Smooth muscle cell (in vitro differentiated cells): ENCODE measurements at regions not wholly inside any gene's neighbourhood (a gene's known extent, or its start where the extent isn't known, plus 50 kb on each side); places are given as distances from the start of the nearest gene placed in this dataset.
A peak's percentile ranks its signal among the peaks of the same experiment; 100 is the strongest.

Experiments used
- DNase-seq: peaks from one replicate; lab custom pipeline; 2025; ENCODE audit not compliant: unreplicated experiment; lab: John Stamatoyannopoulos, UW
- H2AFZ ChIP-seq: fragments of 200-600 bp; sonication (generic); 2 replicates; pipeline ENCODE4 v1.6.0; 2016; ENCODE audit warnings: antibody characterized with exemption, low read depth, mild to moderate bottlenecking
- H3F3A ChIP-seq: fragments of 200-600 bp; sonication (generic); 2 replicates; pipeline ENCODE4 v1.6.0; 2017; ENCODE audit warnings: antibody characterized with exemption, low read depth
- H3K27ac ChIP-seq: fragments of 200-600 bp; sonication (generic); 2 replicates; pipeline ENCODE4 v1.5.1; 2016; ENCODE audit warnings: low read depth, mild to moderate bottlenecking
- H3K27me3 ChIP-seq: fragments of 200-600 bp; sonication (generic); 2 replicates; pipeline ENCODE4 v1.6.1; 2016; ENCODE audit warnings: low read depth, mild to moderate bottlenecking
- H3K36me3 ChIP-seq: fragments of 200-600 bp; sonication (generic); 2 replicates; pipeline ENCODE4 v1.5.1; 2016; ENCODE audit warnings: low read depth
- H3K4me1 ChIP-seq: fragments of 200-600 bp; sonication (generic); 2 replicates; pipeline ENCODE4 v1.5.1; 2016; ENCODE audit warnings: low read depth
- H3K4me2 ChIP-seq: fragments of 200-600 bp; sonication (generic); 2 replicates; pipeline ENCODE4 v1.6.0; 2016; ENCODE audit warnings: mild to moderate bottlenecking
- H3K4me3 ChIP-seq: fragments of 200-600 bp; sonication (generic); 2 replicates; pipeline ENCODE4 v1.5.1; 2016; ENCODE audit warnings: mild to moderate bottlenecking
- H3K79me2 ChIP-seq: fragments of 200-600 bp; sonication (generic); 2 replicates; pipeline ENCODE4 v1.6.0; 2016; ENCODE audit warnings: low read depth, mild to moderate bottlenecking
- H3K9ac ChIP-seq: fragments of 200-600 bp; sonication (generic); 2 replicates; pipeline ENCODE4 v1.6.0; 2016; ENCODE audit warnings: low read depth
- H3K9me3 ChIP-seq: fragments of 200-600 bp; sonication (generic); replicated peaks from 2 replicates; pipeline ENCODE4 v1.5.1; 2016; ENCODE audit warnings: low read depth
- H4K20me1 ChIP-seq: fragments of 200-600 bp; sonication (generic); 2 replicates; pipeline ENCODE4 v1.6.0; 2016; ENCODE audit warnings: low read depth
- WGBS: methylation state at CpG from one replicate; pipeline ENCODE4 v1.1.7; 2016; ENCODE audit warnings: low lambda C conversion rate; 5-methylcytosine and 5-hydroxymethylcytosine counted together
- TF ChIP-seq, protein P1 (sequence below): fragments of 200-600 bp; sonication (generic); IDR thresholded peaks from 2 replicates; pipeline ENCODE4 v1.5.1; 2017; ENCODE audit warnings: borderline replicate concordance, mild to moderate bottlenecking, antibody characterized with exemption; ENCODE audit not compliant: insufficient read depth, poor library complexity, severe bottlenecking

DNA sequence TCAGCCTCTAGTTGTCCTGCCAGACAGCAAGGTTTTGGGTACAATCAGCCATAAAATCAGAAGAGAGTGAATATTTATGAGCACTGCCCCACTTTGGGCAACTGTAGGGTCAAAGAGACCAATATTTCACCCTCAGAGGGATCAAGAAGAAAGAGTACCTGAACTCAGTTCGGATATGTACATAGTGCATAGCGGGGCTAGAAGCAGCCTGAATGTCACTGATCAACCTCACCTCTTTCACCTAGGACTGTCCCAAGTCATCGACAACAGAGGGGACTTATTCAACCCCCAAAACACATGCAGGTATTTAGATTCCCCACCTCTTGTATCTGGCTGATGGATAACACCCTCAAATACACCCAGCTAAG is 446.9 kb downstream of the COG6 start:
- H3K9ac ChIP-seq = peak overlapping the region; percentile 60
- H3K4me2 ChIP-seq = peak overlapping the region; percentile 21
- H2AFZ ChIP-seq = no peak overlapping the region
- peak overlapping the region; percentile 91 for H3K27ac ChIP-seq
- H3K79me2 ChIP-seq = no peaks in the 10 kb centered on the region
- DNase-seq = no peak
- no peaks in the 10 kb centered on the region for H3K4me1 ChIP-seq
- no peaks in the 10 kb centered on the region for H3K9me3 ChIP-seq
- TF ChIP-seq, protein P1, sequence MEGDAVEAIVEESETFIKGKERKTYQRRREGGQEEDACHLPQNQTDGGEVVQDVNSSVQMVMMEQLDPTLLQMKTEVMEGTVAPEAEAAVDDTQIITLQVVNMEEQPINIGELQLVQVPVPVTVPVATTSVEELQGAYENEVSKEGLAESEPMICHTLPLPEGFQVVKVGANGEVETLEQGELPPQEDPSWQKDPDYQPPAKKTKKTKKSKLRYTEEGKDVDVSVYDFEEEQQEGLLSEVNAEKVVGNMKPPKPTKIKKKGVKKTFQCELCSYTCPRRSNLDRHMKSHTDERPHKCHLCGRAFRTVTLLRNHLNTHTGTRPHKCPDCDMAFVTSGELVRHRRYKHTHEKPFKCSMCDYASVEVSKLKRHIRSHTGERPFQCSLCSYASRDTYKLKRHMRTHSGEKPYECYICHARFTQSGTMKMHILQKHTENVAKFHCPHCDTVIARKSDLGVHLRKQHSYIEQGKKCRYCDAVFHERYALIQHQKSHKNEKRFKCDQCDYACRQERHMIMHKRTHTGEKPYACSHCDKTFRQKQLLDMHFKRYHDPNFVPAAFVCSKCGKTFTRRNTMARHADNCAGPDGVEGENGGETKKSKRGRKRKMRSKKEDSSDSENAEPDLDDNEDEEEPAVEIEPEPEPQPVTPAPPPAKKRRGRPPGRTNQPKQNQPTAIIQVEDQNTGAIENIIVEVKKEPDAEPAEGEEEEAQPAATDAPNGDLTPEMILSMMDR = no peak
- H3F3A ChIP-seq = no peaks in the 10 kb centered on the region
- WGBS = 100% methylated on average over 3 of the region's 3 CpGs
- no peaks in the 10 kb centered on the region for H3K36me3 ChIP-seq
- no peak overlapping the region for H3K4me3 ChIP-seq
- H3K27me3 ChIP-seq = no peaks in the 10 kb centered on the region
- H4K20me1 ChIP-seq = no peaks in the 10 kb centered on the region

DNA sequence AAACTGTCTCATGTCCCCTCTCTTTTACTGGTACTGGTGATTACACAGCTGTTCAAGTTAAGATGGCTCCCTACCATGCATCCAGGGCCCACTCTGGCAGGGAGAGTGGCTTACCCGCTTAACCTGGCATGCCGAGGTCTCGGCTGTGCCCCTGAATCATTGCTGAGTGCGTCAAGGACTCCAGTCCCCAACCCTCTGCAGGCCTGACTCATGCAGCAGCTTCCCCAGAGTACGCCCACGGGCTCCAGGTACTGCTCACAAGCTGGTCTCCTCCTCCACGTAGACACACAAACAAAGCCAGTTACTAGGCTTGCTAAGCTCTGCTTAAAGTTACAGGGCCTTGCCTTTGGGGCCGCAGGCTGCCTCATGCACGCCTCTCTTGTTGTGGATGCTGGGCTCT is 447.4 kb downstream of the COG6 start:
- Histone ChIP-seq H3K4me1 (no peaks in the 10 kb centered on the region), H3K4me3 (no peak overlapping the region), H3K27me3 (no peaks in the 10 kb centered on the region), H3K79me2 (no peaks in the 10 kb centered on the region), H3F3A (no peaks in the 10 kb centered on the region), H3K4me2 (peak overlapping the region; percentile 30), H3K27ac (peak overlapping the region; percentile 91), H3K36me3 (no peaks in the 10 kb centered on the region), H2AFZ (no peak overlapping the region), H4K20me1 (no peaks in the 10 kb centered on the region), H3K9me3 (no peaks in the 10 kb centered on the region), H3K9ac (peak overlapping the region; percentile 82)
- TF ChIP-seq, protein P1 = no peak
- DNase-seq = no peak
- WGBS = 41% methylated on average over 9 of the region's 9 CpGs

DNA sequence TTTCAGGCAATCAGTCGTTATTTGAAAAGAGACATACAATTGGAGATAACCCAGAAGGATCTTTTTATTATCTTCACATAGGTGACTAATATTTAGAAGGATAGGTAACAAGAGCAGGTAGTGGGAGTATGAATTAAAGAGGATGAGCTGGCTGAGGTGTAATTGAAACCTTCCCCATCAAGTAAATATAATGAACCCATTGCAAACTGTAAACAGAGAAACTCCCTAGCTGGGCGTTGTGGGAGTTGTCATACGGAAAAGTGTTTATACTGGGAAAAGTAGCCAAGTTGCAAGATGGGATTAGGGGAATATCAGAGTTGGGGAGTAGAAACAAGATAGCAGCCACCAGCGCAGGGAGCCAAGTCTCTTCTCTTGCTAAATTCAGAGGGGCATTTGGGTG is 448.4 kb downstream of the COG6 start:
- Histone ChIP-seq H3K27ac (peak overlapping the region; percentile 91), H3K4me1 (no peaks in the 10 kb centered on the region)
- 62% methylated on average over 4 of the region's 4 CpGs for WGBS

DNA sequence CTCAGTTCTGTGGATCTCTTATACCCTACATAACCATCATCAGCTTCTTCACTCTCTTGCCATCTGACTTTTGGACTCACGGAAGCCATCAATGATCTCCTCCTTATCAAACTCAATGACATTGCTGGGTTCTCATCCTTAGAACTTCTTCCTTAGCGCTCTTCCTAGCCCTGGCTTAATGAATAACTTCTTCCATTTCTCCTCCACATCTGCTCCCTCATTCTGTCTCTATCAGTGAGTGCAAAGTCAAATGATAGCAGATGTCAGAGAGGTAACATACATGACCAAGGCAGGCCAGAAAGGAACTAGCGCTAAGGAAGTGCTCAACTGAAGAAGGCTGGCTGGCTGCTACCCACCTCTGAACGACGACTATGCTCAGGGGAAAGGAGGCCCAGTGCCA is 449.8 kb downstream of the COG6 start:
- Histone ChIP-seq H3K36me3 (no peaks in the 10 kb centered on the region), H4K20me1 (no peaks in the 10 kb centered on the region), H3K4me3 (no peak overlapping the region), H3K4me2 (no peak overlapping the region), H3F3A (peaks cover 10% of the 10 kb centered on the region), H3K27me3 (no peaks in the 10 kb centered on the region), H3K9ac (no peak overlapping the region), H3K9me3 (no peaks in the 10 kb centered on the region), H3K79me2 (no peaks in the 10 kb centered on the region), H3K4me1 (no peaks in the 10 kb centered on the region), H2AFZ (no peak overlapping the region), H3K27ac (no peak overlapping the region)
- DNase-seq = no peak
- WGBS = 95% methylated on average over 5 of the region's 5 CpGs
- TF ChIP-seq, protein P1 = no peak

More for the DNA sequence above, 448.4 kb downstream of the COG6 start:
- Histone ChIP-seq H3K36me3 (no peaks in the 10 kb centered on the region), H2AFZ (no peak overlapping the region), H3K4me3 (no peak overlapping the region), H3K79me2 (no peaks in the 10 kb centered on the region), H3F3A (peaks cover 2% of the 10 kb centered on the region), H3K9me3 (no peaks in the 10 kb centered on the region), H3K27me3 (no peaks in the 10 kb centered on the region), H3K4me2 (no peak overlapping the region), H3K9ac (peak overlapping the region; percentile 82), H4K20me1 (no peaks in the 10 kb centered on the region)
- DNase-seq = no peak
- TF ChIP-seq, protein P1 = no peak
